ENCODE measurements at regions not wholly inside any gene's neighbourhood (a gene's known extent, or its start where the extent isn't known, plus 50 kb on each side); places are given as distances from the start of the nearest gene placed in this dataset.
"Not testable (repeated sequence)": the region's sequence is repeated elsewhere in the genome, so short reads cannot be mapped to it uniquely, and the experiment has no call there.

DNA sequence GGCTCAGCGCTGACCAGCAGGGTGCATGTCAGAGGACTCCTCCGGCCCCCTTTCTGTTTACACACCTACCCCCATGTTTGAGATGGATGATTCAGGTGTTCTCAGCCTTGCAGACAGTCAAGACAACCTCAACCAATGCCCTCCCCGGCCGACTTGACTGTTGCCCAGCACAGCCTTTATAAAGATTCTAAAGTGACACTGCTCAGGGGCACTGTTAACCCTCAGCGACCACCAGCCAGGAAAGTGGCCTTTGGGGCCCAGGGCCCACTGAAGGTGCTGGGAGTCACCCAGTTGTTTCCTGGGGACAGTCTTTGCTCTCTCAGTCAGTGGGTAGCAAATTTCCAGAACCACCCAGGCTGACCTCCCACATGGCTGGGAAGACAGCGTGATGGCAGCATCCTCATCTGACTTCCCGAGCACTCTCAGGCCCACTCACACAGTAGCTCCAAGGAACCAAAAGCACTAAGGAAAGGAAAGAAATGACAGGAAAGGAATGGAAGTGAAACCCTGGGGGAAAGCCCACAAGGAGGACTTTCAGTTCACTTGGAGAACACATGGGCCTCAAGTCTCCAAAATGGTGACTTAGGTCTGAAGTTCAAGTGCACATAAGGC lies 128.4 kb downstream of the ASB7 start:
- no peak for DNase-seq (ENCODE audit: insufficient read length)

DNA sequence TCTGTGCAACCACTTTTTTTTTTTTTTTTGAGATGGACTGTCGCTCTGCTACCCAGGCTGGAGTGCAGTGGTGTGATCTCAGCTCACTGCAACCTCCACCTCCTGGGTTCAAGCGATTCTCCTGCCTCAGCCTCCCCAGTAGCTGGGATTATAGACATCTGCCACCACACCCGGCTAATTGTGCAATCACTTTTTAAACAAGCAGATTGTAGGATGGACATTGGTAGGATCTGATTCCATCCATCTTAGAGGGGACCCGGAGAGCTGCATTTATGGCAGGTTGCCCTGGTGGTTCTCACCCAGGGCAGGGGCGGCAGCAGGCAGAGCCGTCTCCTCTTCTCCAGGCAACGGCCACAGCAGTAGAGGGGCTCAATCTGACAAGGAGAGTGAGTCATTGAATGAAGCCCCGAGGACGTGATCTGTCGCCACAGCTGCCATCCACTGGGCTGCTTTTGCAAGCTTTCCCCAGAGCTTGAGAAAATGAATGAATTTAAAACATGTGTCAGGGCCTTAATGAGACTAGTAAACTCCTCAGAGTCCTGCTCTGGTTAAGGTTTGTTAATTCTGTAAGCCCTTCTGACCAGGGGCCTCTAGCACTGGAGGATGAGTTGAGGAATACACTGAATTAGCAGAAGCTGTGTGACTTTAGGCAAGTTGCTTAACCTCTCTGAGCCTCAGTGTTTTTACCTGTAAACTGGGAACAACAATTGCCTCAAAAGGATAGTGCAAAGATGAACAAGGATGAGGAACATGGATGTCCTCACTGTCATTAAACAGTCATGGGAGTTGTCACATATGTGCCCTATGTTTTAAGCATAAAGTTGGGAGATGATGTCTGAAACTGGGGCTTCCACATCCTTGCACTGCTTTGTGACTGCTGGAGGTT lies 129.1 kb downstream of the ASB7 start:
- TF ChIP-seq POLR2AphosphoS5 (IDR thresholded peaks at IDR 0.05; ENCODE audit: low read depth, low read length) (no peak), TAF1 (IDR thresholded peaks at IDR 0.05; ENCODE audit: borderline replicate concordance, low read depth, low read length) (no peak), POLR2A (IDR thresholded peaks at IDR 0.05; ENCODE audit: low read depth, low read length) (no peak)
- DNase-seq (ENCODE audit: insufficient read length) (no peak), FAIRE-seq (no peak)

More for the DNA sequence above, 128.4 kb downstream of the ASB7 start:
- TF ChIP-seq POLR2A (IDR thresholded peaks at IDR 0.05; ENCODE audit: low read depth, low read length), result no peak
- FAIRE-seq, result no peak

DNA sequence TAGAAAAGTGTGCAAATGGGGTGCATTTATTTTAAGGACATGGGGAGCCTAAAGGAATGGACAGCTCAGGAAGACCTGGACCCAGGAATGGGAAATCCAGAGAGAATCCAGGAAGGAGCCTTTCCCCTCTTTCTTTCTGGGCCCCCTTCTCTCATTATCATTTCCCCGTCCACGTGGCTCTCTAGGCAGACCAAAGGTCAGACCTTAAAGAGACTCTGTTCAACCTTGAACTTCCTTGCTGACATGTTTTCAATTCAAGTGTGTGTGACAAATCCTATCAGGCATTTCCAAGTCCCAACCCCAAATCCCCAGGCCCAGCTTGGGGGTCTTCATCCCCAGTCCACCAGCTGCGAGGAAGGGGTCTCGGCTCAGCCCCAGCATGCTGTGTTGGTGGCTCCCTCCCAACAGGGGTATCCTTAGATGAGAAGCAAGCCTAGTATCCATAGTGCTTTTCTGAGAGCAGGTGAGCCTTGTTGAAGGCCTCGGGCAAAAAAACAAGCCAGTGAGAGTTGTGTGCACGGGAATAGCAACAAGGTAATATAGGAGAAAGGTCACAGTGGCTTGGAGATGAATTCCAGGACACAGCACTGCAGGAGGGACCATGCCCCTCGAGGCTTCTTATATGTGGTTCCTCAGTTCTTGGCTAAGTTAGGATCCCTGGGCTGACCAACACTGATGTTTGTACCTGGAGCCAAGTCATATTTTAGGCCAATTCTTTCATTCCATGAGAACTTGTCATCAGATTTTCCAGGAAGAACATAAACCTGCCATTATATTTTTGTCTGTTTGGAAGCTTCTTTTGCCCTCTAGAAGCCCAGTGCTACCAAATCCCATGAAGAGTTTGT lies 130.0 kb downstream of the ASB7 start:
- TF ChIP-seq POLR2AphosphoS5 (IDR thresholded peaks at IDR 0.05; ENCODE audit: low read depth, low read length) (no peak), POLR2A (IDR thresholded peaks at IDR 0.05; ENCODE audit: low read depth, low read length) (no peak), TAF1 (IDR thresholded peaks at IDR 0.05; ENCODE audit: borderline replicate concordance, low read depth, low read length) (no peak)
- DNase-seq (ENCODE audit: insufficient read length), result no peak
- FAIRE-seq, result no peak

DNA sequence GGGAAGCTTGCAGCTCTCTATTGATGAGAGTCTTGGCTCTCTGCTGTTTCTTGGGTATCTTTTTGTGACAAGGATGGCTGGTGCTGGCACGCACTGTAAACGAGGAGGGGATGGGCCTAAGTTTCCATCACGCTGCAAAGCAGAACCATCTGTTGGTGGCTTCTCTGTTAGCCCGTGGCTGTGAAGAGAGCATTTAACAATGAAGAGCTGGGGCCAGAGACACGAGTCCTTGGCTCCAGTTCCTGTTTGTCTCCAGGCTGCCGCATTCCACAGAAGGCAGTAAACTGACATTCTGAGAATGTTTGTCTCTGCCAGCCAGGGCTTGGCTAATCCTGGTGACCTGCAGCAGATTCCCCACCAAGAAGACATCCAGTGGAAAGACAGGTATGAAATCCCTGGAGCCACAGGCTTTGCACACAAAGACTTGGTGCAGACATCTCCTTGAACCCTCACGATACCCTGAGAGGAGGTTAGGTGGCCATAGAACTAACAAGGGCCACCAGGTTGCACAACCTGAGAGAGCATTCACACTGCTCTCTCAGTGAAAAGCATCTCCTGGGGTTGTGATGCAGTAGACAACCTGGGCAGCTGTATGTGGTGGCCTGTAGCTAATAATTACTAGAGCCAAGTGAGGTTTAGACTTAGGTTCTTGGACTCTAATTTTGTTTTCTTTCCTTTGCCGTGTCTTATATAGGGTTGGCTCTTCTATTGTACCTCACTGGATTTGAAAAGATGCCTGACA lies 130.9 kb downstream of the ASB7 start:
- FAIRE-seq, result no peak
- no peak for DNase-seq (ENCODE audit: insufficient read length)
- no peak for TF ChIP-seq POLR2AphosphoS5 (IDR thresholded peaks at IDR 0.05; ENCODE audit: low read depth, low read length)
- no peak for TF ChIP-seq TAF1 (IDR thresholded peaks at IDR 0.05; ENCODE audit: borderline replicate concordance, low read depth, low read length)
- TF ChIP-seq POLR2A (IDR thresholded peaks at IDR 0.05; ENCODE audit: low read depth, low read length), result no peak

DNA sequence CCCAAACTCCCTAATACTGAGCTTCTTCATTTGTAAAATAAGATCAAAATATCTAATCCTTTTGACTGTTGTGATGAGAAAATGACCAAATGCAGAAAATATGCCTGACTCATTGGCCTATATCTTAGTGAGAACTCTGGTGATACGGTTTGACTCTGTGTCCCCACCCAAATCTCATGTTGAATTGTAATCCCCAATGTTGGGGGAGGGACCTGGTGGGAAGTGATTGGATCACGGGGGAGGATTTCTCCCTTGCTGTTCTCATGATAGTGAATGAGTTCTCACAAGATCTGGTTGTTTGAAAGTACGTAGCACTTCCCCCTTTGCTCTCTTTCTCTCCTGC lies 131.4 kb downstream of the ASB7 start:
- DNase-seq (ENCODE audit: insufficient read length); FAIRE-seq: not testable (repeated sequence)

DNA sequence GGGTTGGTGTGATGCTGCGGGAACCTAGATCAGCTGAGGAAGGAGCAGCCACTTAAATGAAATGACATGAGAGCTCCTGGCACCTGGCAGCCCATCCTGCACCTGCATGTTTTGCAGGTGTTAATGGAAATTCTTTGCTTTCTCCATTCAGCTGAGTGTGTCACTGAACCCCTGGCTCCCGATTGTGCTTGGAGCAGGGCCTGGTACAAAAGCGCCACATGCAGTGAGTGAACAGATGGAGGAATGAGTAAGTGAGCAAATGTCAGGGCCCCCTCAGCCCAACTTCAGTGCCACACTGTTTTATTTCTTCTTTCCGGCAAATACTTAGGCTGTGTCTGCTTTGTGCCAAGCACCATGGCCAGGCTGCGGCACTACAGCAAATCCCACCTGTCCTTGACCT lies 132.2 kb downstream of the ASB7 start:
- TF ChIP-seq TAF1 (IDR thresholded peaks at IDR 0.05; ENCODE audit: borderline replicate concordance, low read depth, low read length), result no peak
- no peak for TF ChIP-seq POLR2AphosphoS5 (IDR thresholded peaks at IDR 0.05; ENCODE audit: low read depth, low read length)
- TF ChIP-seq POLR2A (IDR thresholded peaks at IDR 0.05; ENCODE audit: low read depth, low read length), result no peak
- no peak for FAIRE-seq
- DNase-seq (ENCODE audit: insufficient read length), result no peak

DNA sequence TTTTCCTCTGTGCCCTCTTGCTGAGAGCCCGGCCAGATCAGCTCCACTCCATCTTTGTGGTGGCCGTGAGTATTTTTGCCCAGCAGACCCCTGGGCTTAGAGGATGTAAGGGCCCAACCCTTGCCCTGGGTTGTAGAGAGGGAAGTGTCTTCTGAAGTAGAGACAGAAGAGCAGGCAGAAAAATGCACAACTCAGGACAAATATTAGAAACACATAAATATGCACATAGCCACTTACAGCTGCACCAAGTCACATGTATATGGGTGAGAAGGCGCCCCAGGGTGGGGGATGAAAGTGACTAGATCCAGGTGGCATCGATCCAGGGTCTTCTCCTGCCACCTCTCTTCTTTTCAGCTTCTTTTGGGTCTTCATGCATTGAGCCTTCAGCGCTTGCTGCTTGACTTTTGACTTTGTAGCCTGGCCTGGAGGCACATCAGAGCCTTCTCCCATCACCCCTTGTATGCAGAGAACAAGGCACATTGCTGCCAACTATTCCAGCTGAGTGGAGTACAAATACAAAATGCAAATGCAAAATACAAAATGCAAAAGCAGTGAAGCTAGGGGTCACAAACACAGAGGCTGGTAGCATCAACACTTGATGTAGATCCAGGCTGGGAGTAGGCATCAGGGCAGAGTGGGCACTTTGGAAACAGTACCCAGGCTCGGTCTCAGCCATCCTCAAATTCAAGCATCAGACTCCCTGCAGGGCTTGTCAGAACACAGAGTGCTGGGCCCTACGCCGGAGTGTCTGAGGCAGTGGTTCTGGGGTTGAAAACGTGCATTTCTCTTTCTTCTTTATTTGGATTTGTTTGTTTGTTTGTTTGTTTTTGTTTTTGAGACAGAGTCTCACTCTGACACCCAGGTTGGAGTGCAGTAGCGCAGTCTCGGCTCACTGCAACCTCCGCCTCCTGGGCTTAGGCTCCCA lies 133.0 kb downstream of the ASB7 start:
- TF ChIP-seq TAF1 (IDR thresholded peaks at IDR 0.05; ENCODE audit: borderline replicate concordance, low read depth, low read length), result no peak
- no peak for TF ChIP-seq POLR2A (IDR thresholded peaks at IDR 0.05; ENCODE audit: low read depth, low read length)
- TF ChIP-seq POLR2AphosphoS5 (IDR thresholded peaks at IDR 0.05; ENCODE audit: low read depth, low read length), result no peak
- FAIRE-seq, result no peak
- no peak for DNase-seq (ENCODE audit: insufficient read length)

DNA sequence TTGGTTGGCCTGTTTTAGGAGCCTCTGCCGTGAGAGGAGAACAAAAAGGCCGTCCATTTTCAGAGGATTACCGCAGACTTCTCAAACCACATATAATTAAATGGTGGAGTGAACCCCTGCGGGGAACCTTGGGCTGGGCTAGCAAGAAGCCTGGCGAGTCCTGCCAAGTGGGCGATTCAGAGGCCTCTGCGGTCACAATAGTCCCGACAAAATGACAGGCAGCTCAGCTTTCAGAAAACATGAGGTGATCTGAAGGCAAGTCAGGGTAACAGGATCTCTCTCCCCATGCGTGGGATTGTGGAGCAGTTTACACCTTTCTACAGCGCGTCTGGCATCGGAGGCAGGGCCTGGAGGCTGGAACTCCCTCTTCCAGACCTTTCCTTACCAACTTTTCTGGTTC lies 134.8 kb downstream of the ASB7 start:
- no peak for TF ChIP-seq POLR2A (IDR thresholded peaks at IDR 0.05; ENCODE audit: low read depth, low read length)
- no peak for TF ChIP-seq TAF1 (IDR thresholded peaks at IDR 0.05; ENCODE audit: borderline replicate concordance, low read depth, low read length)
- TF ChIP-seq POLR2AphosphoS5 (IDR thresholded peaks at IDR 0.05; ENCODE audit: low read depth, low read length), result no peak
- FAIRE-seq (no peak), DNase-seq (ENCODE audit: insufficient read length) (no peak)

DNA sequence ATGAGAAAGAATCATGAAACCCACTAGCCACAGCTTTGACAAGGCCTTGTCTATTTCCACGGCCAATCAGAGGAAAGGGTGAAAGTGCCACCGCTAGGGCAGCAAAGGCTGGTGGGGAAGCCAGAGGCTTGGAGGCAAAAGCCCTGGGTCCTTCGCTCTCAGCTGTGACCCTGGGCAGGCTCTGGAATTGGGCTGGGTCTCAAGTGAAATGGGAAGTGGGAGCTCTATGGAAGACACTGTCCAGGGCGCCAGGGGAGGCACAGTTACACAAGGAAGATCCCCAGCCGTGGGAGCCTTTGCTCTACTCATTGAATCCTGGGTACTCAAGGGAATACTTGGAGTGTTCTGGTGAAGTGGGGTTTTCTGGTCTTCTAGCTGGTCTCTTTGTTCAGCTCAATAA lies 136.2 kb downstream of the ASB7 start:
- FAIRE-seq, result no peak
- TF ChIP-seq TAF1 (IDR thresholded peaks at IDR 0.05; ENCODE audit: borderline replicate concordance, low read depth, low read length), result no peak
- no peak for TF ChIP-seq POLR2AphosphoS5 (IDR thresholded peaks at IDR 0.05; ENCODE audit: low read depth, low read length)
- no peak for TF ChIP-seq POLR2A (IDR thresholded peaks at IDR 0.05; ENCODE audit: low read depth, low read length)
- no peak for DNase-seq (ENCODE audit: insufficient read length)

DNA sequence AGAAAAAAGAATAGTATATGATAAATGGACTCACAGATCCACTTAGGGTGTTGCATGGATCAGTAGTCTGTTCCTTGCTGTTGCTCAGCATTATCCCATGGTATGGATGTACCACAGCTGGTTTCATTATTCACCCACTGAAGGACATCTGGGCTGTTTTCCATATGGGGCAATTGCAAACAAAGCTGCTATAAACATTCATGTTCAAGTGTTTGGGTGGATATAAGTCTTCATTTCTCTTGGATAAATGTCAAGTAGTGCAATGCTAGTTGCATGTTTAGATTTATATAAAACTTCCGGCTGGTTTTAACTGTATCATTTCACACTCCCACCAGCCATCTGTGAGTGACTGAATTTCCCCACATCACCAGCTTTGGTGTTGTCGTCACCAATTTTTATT lies 137.7 kb downstream of the ASB7 start:
- TF ChIP-seq POLR2AphosphoS5 (IDR thresholded peaks at IDR 0.05; ENCODE audit: low read depth, low read length) (no peak), TAF1 (IDR thresholded peaks at IDR 0.05; ENCODE audit: borderline replicate concordance, low read depth, low read length) (no peak), POLR2A (IDR thresholded peaks at IDR 0.05; ENCODE audit: low read depth, low read length) (no peak)

More for the DNA sequence above, 137.7 kb downstream of the ASB7 start:
- DNase-seq (ENCODE audit: insufficient read length) (no peak), FAIRE-seq (no peak)
